ENCODE measurements at regions not wholly inside any gene's neighbourhood (a gene's known extent, or its start where the extent isn't known, plus 50 kb on each side); places are given as distances from the start of the nearest gene placed in this dataset.

- no peak for TF ChIP-seq CTCF (IDR thresholded peaks at IDR 0.05; ENCODE audit: control extremely low read depth in 1 of 3, insufficient read depth in 1 of 3, low read depth in 1 of 3, low read length in 3 of 3)
- no peak for TF ChIP-seq TAF1 (IDR thresholded peaks at IDR 0.05; ENCODE audit: low read depth, low read length)
- TF ChIP-seq TAF7 (optimal IDR thresholded peaks at IDR 0.05; ENCODE audit: borderline replicate concordance, low read depth, low read length), result no peak
Observed at GRCh38 chr17:13321951-13322701, 279.6 kb downstream of the HS3ST3A1 start (continued).
